ENCODE measurements at regions not wholly inside any gene's neighbourhood (a gene's known extent, or its start where the extent isn't known, plus 50 kb on each side); places are given as distances from the start of the nearest gene placed in this dataset.

DNA sequence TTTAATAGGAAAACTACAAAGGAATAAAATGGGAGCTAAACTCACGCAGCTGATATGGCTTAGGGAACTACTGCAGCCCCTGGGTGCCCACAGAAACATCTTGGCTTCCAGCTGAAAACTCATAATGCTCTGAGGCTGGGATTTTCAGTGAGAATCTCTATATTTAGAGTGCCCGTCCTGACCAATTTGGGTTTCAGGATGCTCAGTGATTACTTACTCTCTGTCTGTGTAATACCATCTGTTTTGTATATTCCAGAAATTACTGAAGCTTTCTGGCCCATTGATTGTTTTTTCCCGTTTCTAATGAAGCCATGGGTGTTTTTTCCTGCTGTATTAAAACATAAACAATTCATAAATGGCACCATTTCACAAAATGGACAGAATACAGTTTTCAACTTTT is 50.6 kb upstream of the ZNF385D start:
- FAIRE-seq: no peak
- POLR2A ChIA-PET: no interaction called here

More for the DNA sequence above, 50.6 kb upstream of the ZNF385D start:
- 6% methylated on average over 3 of the region's 3 CpGs for WGBS (ENCODE audit: low lambda C conversion rate)
- CTCF ChIA-PET (ENCODE audit: low intra/inter-chr PET ratio, low total read pairs): no interaction called here
- no peaks in the 10 kb centered on the region for H3K36me3 ChIP-seq (replicated peaks in 1 of 2; ENCODE audit: control insufficient read depth in 1 of 2, insufficient read depth in 2 of 2, low read length in 2 of 2)
- intact Hi-C loops (cut with micrococcal nuclease; ENCODE audit: unreplicated experiment) (no loop called here), in situ Hi-C loops (cut with HindIII; ENCODE audit: extremely low pct_ligation_motif_present, low pct_unique_long_range_greater_than_20kb) (no loop called here)
- no TSS peak for BruUV-seq (replicated peaks)
- ATAC-seq (no peak), DNase-seq (ENCODE audit: low spot score) (no peak)
- H3K9ac ChIP-seq (ENCODE audit: insufficient read depth, low read depth, low read length): no peak overlapping the region
- no peaks in the 10 kb centered on the region for H3K79me2 ChIP-seq (ENCODE audit: insufficient read depth, low read length)
- peaks cover 33% of the 10 kb centered on the region for H3K9me3 ChIP-seq (ENCODE audit: low read length)
- H4K20me1 ChIP-seq (ENCODE audit: insufficient read depth, low read length): no peaks in the 10 kb centered on the region
- TF ChIP-seq ZNF12 (CRISPR knock-in tag; IDR thresholded peaks at IDR 0.05): no peak
- no peak for TF ChIP-seq ZFP41 (CRISPR knock-in tag; IDR thresholded peaks at IDR 0.05; ENCODE audit: borderline replicate concordance)
- TF ChIP-seq RAD21 (CRISPR knock-in tag; IDR thresholded peaks at IDR 0.05): no peak
- no peak for TF ChIP-seq NBN (conservative IDR thresholded peaks at IDR 0.05)
- no peak for TF ChIP-seq ZNF773 (CRISPR knock-in tag; IDR thresholded peaks at IDR 0.05; ENCODE audit: borderline replicate concordance)
- TF ChIP-seq TOE1 (CRISPR knock-in tag; IDR thresholded peaks at IDR 0.05): no peak
- TF ChIP-seq PHF20 (CRISPR knock-in tag; IDR thresholded peaks at IDR 0.05): no peak
- TF ChIP-seq ZNF414 (CRISPR knock-in tag; IDR thresholded peaks at IDR 0.05): no peak
- TF ChIP-seq, protein P1, sequence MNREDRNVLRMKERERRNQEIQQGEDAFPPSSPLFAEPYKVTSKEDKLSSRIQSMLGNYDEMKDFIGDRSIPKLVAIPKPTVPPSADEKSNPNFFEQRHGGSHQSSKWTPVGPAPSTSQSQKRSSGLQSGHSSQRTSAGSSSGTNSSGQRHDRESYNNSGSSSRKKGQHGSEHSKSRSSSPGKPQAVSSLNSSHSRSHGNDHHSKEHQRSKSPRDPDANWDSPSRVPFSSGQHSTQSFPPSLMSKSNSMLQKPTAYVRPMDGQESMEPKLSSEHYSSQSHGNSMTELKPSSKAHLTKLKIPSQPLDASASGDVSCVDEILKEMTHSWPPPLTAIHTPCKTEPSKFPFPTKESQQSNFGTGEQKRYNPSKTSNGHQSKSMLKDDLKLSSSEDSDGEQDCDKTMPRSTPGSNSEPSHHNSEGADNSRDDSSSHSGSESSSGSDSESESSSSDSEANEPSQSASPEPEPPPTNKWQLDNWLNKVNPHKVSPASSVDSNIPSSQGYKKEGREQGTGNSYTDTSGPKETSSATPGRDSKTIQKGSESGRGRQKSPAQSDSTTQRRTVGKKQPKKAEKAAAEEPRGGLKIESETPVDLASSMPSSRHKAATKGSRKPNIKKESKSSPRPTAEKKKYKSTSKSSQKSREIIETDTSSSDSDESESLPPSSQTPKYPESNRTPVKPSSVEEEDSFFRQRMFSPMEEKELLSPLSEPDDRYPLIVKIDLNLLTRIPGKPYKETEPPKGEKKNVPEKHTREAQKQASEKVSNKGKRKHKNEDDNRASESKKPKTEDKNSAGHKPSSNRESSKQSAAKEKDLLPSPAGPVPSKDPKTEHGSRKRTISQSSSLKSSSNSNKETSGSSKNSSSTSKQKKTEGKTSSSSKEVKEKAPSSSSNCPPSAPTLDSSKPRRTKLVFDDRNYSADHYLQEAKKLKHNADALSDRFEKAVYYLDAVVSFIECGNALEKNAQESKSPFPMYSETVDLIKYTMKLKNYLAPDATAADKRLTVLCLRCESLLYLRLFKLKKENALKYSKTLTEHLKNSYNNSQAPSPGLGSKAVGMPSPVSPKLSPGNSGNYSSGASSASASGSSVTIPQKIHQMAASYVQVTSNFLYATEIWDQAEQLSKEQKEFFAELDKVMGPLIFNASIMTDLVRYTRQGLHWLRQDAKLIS (CRISPR knock-in tag; IDR thresholded peaks at IDR 0.05): no peak
- no peak for TF ChIP-seq RBFOX2 (IDR thresholded peaks at IDR 0.05; ENCODE audit: low read depth, low read length)
- TF ChIP-seq, protein P2, sequence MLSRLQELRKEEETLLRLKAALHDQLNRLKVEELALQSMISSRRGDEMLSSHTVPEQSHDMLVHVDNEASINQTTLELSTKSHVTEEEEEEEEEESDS (CRISPR knock-in tag; IDR thresholded peaks at IDR 0.05; ENCODE audit: borderline replicate concordance): no peak
- no peak for TF ChIP-seq NR0B2 (CRISPR knock-in tag; IDR thresholded peaks at IDR 0.05)
- TF ChIP-seq NR2F6 (IDR thresholded peaks at IDR 0.05): no peak
- no peak for TF ChIP-seq NR2F6 (CRISPR knock-in tag; IDR thresholded peaks at IDR 0.05)
- TF ChIP-seq, protein P3, sequence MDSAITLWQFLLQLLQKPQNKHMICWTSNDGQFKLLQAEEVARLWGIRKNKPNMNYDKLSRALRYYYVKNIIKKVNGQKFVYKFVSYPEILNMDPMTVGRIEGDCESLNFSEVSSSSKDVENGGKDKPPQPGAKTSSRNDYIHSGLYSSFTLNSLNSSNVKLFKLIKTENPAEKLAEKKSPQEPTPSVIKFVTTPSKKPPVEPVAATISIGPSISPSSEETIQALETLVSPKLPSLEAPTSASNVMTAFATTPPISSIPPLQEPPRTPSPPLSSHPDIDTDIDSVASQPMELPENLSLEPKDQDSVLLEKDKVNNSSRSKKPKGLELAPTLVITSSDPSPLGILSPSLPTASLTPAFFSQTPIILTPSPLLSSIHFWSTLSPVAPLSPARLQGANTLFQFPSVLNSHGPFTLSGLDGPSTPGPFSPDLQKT (CRISPR knock-in tag; IDR thresholded peaks at IDR 0.05; ENCODE audit: borderline replicate concordance): no peak
- TF ChIP-seq RBM22 (optimal IDR thresholded peaks at IDR 0.05; ENCODE audit: low read length): no peak
- no peak for TF ChIP-seq STAT5B (CRISPR knock-in tag; IDR thresholded peaks at IDR 0.05)
- TF ChIP-seq PPARG (CRISPR knock-in tag; conservative IDR thresholded peaks at IDR 0.05): no peak
- H2AFZ ChIP-seq (ENCODE audit: low read length): no peak overlapping the region
- H3K27me3 ChIP-seq (ENCODE audit: control insufficient read depth in 1 of 2, insufficient read depth in 2 of 2, low read length in 2 of 2): no peaks in the 10 kb centered on the region
- no peak overlapping the region for H3K4me2 ChIP-seq (ENCODE audit: low read depth, low read length)
- H3K4me3 ChIP-seq (replicated peaks in 1 of 3; ENCODE audit: insufficient read depth in 1 of 3, low read depth in 2 of 3, low read length in 3 of 3): no peak overlapping the region
- H3K27ac ChIP-seq (ENCODE audit: extremely low read length, insufficient read depth, low read length): no peak overlapping the region
- no peaks in the 10 kb centered on the region for H3K4me1 ChIP-seq (ENCODE audit: insufficient read depth, low read length)

Data from HepG2 (cell line).